GM18858 (cell line): ENCODE measurements at regions not wholly inside any gene's neighbourhood (a gene's known extent, or its start where the extent isn't known, plus 50 kb on each side); places are given as distances from the start of the nearest gene placed in this dataset.

Source experiments
- ATAC-seq: cut with Tn5 transposase; IDR thresholded peaks from one replicate; pipeline ENCODE4 v1.9.1; 2021; ENCODE audit not compliant: unreplicated experiment

DNA sequence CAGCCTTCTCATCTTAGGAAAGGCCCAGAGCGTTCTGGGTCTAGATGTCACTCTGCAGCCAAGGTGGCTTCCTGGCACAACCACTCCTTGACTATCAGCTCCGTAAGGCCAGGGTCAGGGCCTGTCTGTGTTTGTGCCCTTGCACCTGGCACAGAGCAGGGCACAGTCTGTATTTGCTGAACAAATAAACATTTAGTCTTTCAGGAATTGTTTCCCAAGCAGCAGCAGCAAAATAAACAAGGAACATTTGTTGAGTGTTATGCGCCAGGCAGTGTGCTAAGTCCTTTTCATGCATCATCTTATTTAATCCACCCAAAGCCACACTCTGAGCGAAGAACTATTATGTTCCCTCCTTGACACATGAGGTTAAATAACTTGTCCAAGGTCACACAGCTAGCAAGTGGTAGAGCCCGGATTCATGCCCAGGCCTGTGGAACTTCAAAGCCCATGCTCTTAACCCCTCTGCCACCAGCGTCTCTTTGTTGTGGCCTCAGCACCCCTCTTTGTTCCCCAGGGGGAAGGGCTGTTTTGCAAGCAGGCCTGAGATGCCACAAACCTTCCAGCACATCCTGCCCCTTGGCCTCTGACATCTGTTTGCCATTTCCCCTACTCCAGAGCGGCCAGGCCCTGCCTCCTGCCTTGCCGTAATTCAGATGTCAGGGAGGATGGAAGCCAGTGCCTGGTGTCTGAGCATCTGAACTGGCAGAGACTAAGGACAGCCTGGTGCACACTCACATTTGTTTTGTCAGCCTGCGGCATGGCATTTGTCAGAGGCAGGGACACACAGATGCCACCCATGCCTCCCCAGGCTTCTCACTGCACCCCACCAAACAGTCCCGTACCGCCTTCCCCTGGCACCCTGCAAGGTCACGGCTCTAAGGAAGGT is 325.8 kb upstream of the ZMIZ1 start:
- no peak for ATAC-seq

DNA sequence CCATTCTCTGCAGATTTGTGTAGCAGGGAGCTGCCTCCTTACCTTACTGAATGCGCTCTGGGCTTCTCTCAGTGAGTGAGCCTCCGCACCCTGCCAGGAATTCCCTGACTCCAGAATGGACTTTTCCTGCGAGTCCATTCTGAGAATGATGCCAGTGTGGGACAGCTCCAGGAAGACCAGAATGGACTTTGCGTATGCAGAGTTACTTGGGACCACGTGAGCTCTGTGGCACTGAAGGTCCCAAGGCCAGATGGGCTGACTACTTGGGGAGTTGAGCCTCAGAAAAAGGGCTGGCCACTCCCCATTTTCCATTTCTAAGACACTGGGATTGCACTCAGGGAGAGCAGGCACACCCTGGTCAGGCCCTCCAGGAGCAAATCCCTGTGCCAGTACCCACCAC is 324.7 kb upstream of the ZMIZ1 start:
- ATAC-seq, result no peak

DNA sequence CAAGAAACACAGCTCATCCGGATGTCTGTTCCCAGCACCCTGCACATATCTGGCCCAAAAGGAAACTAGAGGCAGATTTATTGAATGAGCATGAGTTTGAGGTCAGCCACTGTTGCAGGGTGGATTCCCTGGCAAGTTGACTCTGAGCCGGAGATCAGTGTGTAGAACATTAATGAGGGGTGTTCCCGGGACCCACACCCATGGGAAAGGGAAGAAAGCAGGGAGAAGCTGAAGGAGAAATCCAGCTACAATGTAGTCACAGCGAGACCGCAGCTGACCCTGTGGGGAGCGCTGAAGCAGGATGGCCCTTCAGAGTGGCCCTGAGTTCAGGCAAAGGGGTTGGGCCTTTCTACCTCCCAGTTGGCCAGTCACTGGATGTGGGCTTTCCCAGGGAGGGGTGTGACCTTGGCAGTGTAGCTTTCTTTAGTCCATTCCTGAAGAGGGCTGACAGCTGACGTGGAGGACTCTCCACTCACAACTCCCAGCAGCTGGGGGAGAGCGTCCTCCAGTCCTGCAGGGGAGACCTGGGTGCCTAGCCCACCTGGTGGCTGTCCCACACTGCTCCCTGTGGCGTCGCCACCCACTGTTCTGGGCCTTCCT is 324.2 kb upstream of the ZMIZ1 start:
- ATAC-seq, result no peak

DNA sequence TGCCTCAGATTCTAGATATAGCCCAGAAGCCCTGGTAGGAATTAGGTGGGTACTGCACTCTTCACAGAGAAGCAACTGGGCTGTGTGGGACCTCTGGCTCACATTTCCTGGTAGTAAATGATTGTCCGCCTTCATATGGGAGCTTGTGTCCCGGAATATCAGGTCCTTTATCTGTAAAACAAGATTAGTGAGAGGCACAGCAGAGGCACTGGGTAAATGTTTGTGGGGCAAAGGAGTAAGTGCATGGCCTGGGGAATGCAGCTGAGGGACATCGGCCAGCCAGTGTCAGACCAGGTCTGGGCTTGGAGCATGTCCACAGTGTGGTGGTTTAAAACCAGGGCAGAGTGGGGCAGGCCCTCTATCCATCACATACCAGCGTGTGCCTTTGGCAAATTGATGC is 323.3 kb upstream of the ZMIZ1 start:
- no peak for ATAC-seq

DNA sequence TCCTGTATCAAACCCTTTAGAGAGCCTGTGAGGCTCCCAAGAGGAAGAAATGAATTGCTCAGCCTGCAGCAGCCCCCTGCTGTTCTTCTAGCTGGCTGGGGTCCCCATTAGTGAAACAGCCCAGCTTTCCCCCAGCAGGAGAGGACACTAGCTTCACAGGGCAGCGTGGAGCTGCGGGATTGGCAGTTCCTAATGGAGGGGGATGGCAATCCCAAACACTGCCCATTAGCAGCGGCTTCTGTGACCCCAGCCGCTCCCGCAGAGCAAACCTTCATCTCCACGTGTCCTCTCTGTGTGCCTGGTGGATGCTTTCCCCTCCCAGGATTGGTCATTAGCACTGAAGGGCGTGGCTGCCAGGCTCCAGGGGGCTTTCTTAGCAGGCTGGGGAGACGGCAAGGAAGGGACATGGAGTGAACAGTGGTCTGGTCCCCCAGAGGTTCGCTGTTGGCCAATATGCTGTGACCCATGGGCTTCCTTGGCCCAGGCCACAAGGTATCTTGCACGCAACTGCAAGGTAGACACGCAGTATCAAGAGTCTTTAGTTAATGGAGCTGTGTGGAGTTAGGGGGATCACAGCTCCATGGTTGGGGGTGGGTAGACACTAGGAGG is 322.5 kb upstream of the ZMIZ1 start:
- ATAC-seq, result no peak

DNA sequence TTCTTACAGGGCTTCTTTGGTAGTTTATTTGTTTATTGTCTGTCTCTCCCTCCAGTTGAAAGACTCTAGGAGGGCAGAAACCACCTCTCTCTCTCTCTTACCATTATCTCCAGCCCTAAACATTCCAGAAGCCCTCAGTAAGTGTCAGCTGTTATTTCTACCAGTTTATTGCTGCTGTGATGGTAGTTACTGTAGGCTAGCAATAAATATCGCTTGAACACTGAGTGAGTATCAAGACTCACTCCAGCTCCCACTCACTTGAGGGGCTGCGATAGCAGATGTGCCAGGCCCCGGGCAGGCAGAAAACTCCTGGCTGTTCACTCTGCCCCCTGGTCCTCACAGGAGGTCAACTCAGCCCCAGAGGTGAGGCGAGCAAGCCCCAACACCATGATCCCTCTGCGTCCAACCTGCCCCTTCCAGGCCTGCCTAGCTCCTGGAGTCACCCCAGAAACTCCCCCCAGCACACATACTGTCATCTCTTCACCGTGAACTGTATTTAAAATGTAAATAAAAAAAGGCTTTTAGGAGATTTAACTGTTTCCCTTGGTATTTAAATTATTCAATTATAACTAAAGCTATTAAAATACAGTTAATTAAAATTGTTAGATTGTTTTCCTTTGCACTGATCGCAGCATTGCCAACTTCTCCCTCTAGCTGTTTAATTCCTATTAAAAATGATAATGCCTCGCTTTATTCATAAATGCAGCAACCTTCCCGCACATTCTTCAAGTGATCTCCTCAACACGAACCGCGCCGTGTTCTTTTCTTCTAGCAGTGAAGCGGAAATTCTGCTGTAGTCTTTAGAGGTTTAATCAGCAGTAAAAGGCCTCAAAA is 321.1 kb upstream of the ZMIZ1 start:
- ATAC-seq, result no peak

DNA sequence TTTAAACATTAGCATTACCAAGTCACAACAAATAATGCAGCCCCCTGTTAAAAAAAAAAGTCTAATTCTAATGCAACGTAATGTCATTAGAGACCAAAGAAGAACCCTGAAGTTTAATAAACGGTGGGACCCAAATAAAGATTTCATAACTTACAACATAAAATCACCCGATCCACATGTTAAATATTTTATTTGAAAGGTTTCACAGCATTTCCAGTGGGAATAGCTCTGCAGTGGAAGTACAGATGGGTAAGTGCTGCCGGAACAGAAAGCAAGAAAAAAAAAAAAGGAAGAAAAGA is 320.6 kb upstream of the ZMIZ1 start:
- ATAC-seq, result no peak

DNA sequence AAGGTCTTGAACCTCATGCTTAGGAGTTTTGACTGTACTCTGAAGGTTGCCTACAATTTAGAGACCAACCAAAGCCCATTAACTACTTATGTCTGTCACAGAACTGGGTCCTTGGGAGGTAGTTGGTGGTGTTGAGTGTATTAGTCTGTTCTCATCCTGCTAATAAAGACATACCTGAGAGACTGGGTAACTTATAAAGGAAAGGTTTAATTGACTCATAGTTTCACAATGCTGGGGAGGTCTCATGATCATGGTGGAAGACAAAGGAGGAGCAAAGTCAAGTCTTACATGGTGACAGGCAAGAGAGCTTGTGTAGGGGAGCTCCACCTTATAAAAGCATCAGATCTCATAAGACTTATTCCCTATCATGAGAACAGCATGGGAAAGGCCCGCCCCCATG is 319.6 kb upstream of the ZMIZ1 start:
- ATAC-seq, result no peak

DNA sequence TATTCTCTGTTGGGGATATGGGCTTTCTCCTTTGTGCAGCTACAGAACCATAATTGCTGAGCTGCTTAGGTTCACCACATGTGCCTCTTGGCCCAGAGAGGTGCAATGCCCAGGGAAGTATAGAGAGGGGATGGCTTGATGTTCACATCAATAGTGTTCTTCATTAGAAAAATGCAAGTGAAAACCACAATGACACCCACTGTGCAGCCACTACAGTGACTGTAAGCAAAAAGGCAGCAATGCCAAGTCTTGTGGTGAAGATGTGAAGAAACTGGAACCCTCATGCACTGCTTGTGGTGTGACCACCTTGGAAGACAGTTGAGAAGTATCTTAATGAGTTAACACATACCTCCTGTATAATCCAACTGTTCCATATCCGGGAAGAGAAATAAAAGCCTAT is 318.9 kb upstream of the ZMIZ1 start:
- ATAC-seq, result no peak

DNA sequence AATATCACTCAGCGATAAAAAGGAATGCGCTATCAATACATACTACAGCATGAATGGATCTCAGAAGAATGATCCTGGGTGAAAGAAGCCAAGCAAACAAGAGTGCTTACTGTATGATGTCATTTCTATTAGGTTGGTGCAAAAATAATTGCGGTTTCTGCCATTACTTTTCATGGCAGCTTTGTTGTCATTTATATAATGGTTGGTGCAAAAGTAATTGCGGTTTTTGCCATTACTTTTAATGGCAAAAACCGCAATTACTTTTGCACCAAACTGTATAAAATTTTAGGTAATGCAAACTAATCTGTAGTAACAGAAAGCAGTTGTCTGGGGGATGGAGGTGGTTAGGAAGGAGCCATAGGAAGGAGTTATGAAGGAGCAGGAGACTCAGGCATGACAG is 318.3 kb upstream of the ZMIZ1 start:
- no peak for ATAC-seq

DNA sequence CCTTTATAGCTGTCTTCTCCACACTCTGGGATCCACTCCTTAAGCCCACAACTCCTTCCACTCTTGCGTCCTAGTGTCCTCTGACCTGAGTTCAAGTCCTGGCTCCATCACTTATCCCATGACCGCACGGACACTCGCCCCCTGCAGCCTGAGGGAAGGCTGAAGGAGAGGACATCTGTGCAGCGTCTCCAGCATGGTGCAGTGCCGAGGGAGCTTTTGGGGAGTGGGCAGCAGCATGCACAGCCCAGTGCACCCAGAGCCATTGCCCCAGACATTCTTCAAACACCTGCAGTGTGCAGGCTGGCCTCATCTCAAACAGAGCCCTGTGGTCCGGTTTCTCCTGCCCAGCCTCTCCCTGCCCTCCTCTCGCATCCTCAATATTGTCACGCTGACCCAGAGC is 317.1 kb upstream of the ZMIZ1 start:
- no peak for ATAC-seq

DNA sequence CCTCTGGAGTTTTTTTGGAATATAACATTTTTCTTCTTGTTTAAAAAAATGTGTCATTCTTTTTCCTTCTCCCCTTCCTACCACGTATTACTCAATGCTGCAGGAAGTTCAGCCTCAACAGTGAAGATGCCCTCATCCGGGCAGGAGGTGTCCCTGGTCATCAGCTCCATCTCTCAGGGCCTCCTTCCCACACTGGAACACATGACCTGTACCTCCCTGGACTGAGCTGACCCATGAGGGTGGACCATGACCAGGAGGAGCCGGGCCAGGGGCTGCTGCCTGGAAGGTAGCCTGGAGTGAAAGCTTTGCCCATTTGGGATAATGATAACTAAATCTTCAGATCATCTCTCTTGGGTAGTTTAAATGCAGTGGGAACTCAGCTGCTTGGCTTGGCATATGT is 316.5 kb upstream of the ZMIZ1 start:
- no peak for ATAC-seq

DNA sequence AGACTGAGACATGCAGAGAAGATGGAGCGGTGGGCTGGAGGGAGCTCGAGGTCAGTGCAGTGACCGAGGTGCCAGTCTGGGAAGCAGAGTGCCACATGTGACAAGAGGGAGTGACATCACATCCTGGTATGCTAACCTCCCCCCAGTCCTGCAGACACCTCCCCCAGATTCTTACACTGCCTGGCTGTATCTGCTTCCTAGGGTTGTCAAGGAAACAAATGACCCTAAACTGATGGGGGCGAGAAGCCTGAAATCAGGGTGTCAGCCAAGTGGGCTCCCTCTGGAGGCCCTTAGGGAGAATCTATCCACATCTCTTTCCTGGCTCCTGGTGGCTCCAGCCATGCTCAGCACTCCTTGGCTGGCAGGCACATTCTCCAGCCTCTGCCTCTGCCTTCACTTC is 316.1 kb upstream of the ZMIZ1 start:
- no peak for ATAC-seq

DNA sequence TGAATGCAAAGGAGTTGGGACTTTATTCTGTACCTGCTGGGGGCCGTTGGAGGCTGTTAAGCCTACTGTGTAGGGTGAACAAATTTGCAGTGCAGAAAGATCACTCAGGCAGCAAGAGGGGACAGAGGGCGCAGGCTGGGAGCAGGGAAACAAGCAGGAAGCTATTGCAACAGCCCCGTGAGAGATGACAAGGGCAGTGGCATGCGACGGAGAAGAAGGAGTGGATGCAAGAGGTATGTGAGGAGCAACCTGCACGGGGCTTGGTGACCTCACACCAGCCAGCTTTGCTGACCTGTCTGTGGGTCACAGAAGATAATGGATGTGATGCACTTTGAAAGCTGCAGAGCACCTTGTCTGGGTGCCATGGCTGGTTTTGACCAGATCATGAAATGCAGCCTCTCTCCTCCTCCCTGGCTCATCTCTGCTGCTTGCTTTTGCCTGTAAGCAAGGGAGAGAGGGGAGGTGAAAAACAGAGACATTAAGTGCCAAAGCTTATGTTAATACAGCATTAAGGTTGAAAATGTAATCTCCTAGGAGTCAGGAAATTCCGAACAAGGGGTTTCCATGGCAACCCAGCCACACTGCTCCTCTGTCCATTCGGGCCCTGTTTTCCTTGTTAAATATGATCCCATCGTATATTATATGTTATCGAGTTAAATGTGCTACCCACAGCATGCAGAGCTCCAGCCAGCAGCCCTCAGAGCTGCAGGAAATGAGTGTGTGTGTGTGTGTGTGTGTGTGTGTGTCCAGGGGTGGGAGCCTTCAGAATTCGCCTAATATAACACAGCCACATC is 314.3 kb upstream of the ZMIZ1 start:
- ATAC-seq, result no peak

DNA sequence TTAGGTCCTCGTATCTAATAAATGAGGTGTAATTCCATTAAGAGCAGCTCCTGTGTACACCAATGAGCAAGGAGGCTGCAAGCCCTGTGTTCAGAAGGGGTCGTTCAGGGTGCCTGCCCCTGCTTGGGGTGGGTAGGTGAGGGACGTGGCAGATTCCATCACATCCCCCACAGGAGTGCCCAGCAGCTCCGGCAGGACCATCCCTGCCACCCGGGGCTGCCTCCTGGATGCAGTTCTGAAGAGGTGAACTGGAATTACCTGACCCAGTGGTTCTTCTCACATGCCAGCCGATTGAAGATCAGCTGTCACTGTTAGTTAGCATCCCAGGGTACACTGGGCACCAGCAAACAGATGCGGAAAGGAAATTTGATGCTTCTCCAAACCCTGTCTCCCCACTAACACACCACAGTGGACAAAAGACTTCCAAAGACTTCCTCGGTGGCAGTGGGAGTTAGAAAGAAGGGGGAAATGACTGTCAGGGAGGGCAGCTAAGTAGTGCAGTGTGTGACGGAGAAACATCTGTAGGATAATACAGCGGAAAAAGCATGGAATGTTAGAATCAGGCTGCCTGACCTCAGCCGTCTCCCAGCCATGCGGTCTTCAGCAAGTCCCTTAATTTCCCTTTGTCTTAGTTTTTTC is 313.6 kb upstream of the ZMIZ1 start:
- ATAC-seq, result no peak

DNA sequence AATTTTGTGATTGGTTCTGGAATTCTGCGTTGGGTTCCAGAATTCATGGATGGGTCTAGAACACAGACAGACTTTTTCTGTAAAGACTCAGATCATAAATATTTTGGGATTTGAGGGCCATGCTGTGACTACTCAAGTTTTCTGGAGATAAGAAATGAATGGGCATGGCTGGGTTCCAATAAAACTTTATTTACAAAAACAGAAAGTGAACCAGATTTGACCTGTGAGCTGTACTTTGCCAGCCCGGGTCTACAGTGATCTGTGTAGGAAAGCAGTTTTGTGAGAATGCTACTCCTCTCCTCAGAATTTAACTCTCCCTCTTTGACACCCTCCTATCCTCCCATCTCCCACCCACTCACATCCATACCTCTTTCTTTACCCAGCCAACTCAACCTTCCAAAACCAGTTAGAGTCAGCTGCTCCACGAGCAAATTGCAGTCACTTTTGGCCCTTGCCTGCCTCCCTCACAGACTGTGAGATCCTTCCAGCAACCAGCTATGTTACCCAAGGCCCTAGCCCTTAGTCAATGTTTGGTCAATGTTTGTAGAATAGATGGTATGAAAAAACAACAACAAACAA is 312.8 kb upstream of the ZMIZ1 start:
- no peak for ATAC-seq

DNA sequence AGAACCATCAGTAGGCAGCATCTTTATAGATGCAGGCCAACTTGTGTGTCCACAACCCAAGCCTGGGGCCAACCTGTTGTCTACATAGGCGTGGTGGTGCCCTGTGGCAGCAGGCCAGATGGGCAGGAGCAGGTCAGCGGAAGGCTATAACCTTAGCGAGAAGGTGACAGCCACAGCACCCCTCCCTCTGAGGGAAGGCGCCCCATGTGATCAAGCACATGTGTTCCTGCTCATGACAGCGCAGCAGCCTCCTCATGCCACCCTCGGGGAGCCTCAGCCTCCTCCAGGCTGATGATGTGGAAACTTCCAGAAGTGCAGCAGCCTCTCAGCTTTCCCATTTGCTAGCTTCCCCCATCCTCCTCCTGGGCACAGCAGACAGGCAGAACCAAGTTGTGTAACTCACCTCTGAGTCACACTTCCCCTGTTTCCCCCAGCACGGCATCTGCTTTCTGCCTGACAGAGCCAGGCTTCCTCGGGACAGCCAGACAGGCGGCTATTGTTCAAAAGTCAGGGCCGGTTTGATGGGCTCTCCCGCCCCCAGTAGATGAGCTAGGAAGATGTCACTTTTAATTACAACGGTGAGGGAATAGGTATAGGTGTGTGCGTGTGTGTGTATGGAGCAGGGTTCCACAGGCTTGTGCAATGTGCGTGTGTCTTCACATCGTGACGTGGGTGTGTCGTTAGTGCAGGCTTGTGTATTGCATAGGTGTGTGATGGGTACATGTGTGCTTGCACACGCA is 312.0 kb upstream of the ZMIZ1 start:
- no peak for ATAC-seq

DNA sequence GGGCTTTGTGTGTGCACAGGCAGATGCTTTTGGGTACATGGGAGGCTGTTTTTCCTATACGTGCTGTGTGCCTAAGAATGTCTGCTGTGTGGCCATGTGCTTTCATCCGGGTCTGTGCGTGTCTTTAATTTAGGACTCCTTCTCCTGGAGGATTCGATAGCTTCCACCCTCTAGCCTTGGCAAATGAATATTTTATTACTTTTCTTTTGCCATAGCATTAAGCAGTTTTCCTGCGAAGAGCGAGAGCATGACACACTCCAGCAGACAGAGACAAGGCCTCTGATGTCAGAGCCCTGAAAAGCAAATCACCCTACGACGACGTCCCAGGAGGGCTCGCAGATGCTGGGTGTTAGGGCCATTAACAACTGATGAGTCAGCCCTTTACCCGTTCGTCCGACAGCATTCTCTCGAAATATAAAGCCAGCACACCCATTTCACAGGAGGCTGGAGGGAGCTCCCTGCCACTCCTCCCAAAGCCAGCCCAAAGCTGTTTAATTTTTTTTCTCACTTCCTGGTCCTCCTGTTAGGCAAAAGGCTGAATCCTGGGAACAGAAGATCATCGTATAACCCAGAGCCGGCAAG is 311.3 kb upstream of the ZMIZ1 start:
- no peak for ATAC-seq

DNA sequence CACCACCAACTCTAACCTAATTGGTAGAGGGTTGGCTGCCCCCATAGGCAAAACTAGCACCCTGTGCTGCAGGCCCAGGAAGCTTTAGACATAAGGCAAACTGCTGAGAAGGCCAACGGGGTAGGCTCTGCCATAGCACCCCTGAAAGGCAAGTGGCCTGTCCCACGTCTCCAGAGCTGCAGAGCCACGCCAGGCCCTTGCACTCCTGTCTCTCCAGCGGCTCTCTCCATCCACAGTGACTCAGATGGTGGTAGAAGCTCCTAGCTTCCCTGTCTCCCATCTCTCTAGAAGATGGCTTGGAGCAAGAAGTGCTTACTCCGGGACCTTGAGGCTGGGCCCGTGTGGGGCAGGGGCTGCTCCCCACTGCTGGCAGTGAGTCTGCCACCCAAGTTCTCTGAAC is 310.6 kb upstream of the ZMIZ1 start:
- no peak for ATAC-seq
